Peyer's patch (tissue), 4 donors: ENCODE measurements at regions not wholly inside any gene's neighbourhood (a gene's known extent, or its start where the extent isn't known, plus 50 kb on each side); places are given as distances from the start of the nearest gene placed in this dataset.

Experiments used
- CTCF ChIP-seq, 6 experiments: fragments of 450-650 bp in 4 of 6; fragments of 200-600 bp in 2 of 6; sonication (generic) in 1 of 6; IDR thresholded peaks; one replicate each; pipeline ENCODE4 v1.5.1; 2017 to 2019; ENCODE audit warnings: antibody characterized with exemption in 6 of 6, mild to moderate bottlenecking in 3 of 6, moderate library complexity in 1 of 6
- POLR2A ChIP-seq, 2 donors: fragments of 450-650 bp; IDR thresholded peaks; one replicate each; pipeline ENCODE4 v1.5.1; 2017; ENCODE audit warnings: antibody characterized with exemption in 2 of 2, mild to moderate bottlenecking in 2 of 2, moderate library complexity in 2 of 2

- TF ChIP-seq POLR2A (IDR thresholded peaks at IDR 0.05): no peak
- TF ChIP-seq CTCF (IDR thresholded peaks at IDR 0.05): no peak
Measured at GRCh38 chr6:149153693-149154092, 163.8 kb upstream of the TAB2 start.
